GM12892 (cell line): ENCODE measurements at regions not wholly inside any gene's neighbourhood (a gene's known extent, or its start where the extent isn't known, plus 50 kb on each side); places are given as distances from the start of the nearest gene placed in this dataset.

Experiments used
- POLR2A ChIP-seq: IDR thresholded peaks from 2 replicates; pipeline ENCODE4 v1.6.1; 2011; ENCODE audit warnings: low read depth, low read length, control low read depth
- POLR2AphosphoS5 ChIP-seq: IDR thresholded peaks from 2 replicates; pipeline ENCODE4 v1.6.1; 2011; ENCODE audit warnings: low read depth, low read length, control low read depth
- TAF1 ChIP-seq: IDR thresholded peaks from 2 replicates; pipeline ENCODE4 v1.6.1; 2011; ENCODE audit warnings: low read depth, mild to moderate bottlenecking, control low read depth, low read length, borderline replicate concordance

- TF ChIP-seq POLR2AphosphoS5: no peak
- TF ChIP-seq POLR2A: no peak
- no peak for TF ChIP-seq TAF1
These were observed 209.6 kb downstream of the GIPC2 start for GRCh38 chr1:78255383-78255782.
